GM19438 (cell line): ENCODE measurements at regions not wholly inside any gene's neighbourhood (a gene's known extent, or its start where the extent isn't known, plus 50 kb on each side); places are given as distances from the start of the nearest gene placed in this dataset.

ENCODE experiments used
- ATAC-seq: cut with Tn5 transposase; IDR thresholded peaks from one replicate; pipeline ENCODE4 v1.9.1; 2021; ENCODE audit warnings: low read depth; ENCODE audit not compliant: unreplicated experiment

DNA sequence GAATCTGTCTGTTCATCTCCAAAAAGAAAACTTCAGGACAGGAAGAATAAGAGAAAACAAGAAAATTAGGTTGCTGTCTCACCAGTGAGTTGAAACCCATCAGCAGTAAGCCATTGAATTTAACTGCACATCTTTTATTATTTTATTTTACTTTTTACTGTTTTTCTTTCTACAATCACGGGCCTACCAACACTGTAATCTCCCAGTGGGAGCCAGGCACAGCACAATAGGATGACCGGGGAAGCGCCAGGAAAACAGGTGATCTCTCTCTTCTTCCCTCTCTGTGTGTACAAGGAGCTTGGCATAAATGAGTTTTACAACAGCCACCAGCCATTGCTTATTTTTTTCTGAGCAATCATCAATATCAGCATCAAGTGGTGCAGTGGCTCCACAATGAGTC, 113.1 kb upstream of the ESRRG start:
- ATAC-seq, result no peak

DNA sequence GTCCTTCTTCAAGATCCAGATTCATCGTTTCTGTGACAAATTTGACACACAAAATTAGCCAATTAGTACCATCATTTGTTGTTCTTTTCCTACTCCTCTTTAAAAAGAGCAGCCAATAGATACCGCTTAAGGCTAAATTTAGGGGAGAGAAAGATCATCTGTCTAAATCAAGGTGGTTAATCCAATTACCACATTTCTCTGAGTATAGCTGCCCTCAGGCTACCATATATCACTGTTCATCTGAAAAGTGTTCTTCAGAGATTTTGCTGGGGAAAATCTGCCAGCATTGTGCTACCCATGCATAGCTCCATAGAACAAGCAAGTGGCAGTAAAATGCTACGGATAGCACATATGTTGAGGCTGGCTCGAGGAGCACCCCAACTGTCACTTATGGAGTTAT, 110.3 kb upstream of the ESRRG start:
- no peak for ATAC-seq

DNA sequence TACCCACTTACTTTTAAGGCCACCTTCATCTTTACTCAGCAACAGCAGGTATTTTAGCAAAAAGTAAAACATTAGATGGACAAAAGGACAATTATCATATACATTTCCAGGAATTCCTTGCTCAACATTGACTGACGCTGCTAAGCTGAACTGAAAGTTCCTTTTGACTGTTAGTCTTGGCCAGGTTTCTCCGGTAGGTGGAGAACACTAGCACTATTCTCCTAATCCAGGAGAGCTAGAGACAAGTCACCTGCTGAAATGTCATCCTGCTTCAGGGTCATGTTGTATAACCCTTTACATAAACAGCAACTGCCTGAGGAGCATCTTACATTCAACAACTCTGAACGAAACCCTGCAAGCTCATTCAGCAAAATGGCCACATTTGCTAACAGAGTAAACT, 109.0 kb upstream of the ESRRG start:
- ATAC-seq, result no peak

DNA sequence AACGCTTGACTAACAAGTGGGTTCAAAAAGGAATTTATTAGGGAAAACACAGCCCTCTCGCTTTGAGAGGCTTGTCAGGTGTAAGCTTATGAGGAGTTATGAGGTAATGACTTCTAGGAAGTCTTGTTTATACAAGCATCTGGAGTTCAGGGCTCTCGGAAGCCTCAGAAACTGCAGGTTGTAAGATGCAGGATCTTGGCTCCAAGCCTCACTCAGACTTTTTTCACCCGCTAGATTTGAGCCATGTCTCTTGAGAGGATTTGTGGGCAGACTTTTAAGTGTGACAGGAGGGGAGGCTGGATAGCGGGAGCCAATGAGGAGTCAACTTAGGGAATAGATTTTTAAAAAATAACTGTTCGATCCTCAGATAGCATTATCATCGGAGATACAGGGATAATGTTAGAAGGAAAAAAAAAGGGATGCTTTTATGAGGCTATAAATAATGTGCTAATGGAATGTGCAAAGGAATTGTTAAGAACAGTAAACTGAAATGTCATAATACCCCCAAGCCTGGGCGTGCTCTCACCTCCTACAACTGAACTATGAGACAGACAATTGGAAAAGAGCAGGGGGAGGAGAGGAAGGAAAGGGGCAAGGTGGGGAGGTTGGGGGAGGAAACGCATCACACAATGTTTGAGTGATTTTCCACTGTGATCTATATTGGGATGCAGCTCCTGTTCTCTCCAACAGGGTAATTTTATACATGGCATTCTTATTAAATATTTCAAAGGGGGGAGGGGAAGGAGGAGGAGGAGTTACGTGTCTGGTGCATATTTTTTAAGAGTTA, 107.4 kb upstream of the ESRRG start:
- ATAC-seq, result no peak

DNA sequence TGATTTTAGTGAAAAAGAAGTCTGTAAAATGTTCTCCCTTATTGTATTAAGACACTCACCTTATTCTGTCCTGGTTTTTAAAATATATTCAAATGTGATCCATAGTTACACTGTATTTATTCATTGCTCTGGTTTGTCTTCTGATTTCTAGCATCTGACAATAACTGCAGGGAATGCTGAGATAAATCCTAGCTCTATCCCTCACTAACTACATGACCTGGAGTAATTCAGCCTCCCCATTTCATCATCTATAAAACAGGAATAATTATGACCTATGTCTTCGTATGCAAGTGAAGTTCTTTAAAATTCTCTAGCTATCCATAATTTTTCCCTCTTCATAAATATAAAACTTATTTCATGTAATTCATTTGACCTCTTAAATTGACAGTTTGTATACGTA, 104.0 kb upstream of the ESRRG start:
- ATAC-seq, result no peak

DNA sequence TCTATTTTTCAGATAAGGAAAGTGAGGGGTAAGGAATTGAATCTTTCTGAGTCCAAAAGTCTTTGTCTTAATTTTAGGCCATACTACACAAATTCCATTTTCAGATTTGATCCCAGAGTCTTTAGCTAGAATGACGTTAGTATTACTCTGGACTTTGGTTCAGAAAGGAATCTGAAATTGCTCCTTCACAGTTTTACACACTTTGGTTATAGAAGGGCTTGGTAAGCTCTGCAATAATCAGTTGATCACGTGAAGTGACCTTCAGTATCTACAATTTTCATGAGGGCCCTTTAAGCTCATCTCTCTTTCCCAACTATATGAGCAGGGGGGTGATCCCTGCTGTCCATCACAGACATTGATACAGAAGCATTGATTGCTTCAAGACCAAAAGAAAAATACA, 103.4 kb upstream of the ESRRG start:
- ATAC-seq, result no peak

DNA sequence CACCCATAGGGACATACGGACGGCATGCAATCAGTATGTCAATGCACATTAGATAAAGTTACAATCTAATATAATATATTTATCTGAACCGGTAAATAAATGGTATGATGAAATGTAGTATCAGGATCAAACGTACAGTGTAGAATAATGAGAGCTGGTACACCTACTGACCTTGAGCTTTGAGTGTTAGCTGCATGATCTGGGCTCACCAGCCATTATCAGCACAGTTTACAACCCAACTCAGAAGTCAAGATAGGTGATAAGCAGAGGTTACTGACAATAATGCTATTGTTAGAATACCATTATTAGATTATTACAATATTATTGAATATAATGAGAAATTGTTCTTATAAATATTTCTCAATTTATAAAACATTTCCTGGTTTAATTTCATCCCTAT, 103.0 kb upstream of the ESRRG start:
- ATAC-seq, result no peak

DNA sequence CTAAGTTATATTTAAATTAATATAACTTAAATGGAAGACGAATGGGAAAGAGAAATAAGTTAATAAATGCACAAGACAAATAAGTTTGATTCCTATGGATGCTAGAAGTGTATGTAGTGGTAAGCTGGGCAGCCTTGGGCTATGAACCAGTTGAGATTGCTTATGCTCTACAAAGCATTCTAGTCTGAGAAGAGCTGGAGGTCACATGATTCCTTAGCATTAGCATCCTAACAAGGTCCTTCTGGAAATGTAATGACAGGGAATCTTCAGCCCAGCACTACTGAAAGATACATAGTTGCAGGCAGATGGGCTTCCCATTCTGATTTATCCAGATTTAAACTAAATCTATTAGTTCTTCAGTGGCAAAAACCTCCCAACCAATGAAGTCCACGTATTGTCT, 102.3 kb upstream of the ESRRG start:
- ATAC-seq, result no peak

DNA sequence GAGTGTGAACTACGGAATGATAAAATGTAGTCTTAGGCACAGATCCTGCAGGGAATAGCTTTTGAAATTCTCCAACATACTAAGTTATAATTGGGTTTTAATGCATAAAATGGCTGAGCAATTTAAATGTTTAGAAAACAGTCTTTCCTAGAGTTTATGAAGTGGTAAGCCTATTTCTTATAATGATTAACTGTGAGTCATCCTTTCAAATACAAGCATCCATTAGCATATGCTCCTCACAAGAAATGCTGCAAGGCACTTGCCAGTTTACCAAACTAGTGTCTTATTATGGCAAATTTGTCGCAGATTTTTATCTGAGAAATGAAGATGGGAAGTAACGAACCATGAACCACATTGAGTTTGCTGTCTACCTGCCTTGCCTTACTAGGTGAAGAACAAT, 101.3 kb upstream of the ESRRG start:
- no peak for ATAC-seq

DNA sequence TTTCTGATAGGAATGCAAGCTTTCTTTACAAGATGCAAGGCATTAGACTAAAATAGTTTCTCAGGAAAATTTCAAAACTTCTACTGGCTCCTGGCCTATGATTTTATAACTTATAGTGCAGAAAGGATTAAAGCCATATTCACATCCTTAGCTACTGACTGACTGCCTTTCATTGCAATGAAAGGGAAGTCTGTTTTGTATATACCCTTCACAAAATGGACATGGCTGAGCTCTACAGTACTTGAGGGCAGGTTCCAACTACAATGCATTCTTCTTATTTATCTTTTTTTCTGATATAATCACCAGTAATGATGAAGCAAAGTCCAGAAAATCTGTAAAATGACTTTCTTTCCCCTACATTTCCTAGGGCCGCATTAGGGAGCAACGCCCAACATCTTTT, 100.5 kb upstream of the ESRRG start:
- ATAC-seq, result no peak

DNA sequence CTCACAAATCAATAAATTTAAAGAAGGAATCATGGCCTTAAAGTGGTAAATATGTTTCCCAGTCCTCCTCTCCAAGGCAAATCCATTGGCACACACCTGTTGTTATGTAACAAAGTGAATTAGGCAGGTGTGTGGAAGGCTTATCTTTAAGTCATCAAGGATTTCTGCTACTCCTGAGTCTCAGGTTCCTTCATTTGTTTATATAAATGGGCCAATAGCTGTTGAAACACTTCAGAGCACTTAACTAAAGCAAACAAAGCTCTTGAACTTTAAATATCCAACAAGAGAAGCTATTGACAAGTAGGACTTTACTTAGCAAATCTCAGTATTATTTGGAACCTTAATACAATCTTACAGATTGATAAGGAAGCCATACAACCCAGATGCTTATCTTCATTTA, 99.3 kb upstream of the ESRRG start:
- ATAC-seq, result no peak

DNA sequence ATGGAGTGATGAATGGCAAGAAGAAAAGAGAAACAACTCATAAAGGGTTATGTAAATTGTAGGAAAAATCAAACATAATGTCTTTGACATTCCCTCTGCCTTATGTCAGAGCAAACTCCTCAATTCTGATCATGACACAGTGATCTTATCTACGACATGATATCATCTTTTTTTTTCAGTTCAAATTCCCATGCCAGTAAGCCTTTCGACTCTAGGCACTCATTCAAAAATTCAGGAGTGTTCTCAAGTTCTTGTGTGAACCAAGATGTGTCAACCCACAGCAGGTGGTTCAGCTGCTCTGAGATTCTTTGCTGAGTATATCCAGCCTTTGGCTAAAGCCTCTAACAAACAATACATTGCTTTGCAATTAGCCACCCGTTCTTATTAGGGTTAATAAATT, 97.1 kb upstream of the ESRRG start:
- no peak for ATAC-seq

DNA sequence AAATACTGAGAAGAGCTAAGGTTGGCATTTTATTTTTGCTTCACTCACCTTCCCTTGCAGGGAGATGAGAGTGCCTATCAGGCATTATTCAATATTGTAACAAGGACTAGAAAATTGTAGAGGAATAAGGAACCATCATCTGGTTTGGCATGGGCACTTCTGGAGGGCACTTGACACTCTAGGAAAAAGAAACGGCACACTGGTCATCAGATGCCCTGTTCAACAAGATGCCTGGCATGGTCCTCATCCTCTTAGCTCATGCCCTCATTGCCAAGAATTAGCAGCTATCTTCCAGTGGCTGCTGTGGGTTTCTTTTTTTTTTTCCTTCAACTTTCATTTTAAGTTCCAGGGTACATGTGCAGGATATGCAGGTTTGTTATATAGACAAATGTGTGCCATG, 95.1 kb upstream of the ESRRG start:
- no peak for ATAC-seq

DNA sequence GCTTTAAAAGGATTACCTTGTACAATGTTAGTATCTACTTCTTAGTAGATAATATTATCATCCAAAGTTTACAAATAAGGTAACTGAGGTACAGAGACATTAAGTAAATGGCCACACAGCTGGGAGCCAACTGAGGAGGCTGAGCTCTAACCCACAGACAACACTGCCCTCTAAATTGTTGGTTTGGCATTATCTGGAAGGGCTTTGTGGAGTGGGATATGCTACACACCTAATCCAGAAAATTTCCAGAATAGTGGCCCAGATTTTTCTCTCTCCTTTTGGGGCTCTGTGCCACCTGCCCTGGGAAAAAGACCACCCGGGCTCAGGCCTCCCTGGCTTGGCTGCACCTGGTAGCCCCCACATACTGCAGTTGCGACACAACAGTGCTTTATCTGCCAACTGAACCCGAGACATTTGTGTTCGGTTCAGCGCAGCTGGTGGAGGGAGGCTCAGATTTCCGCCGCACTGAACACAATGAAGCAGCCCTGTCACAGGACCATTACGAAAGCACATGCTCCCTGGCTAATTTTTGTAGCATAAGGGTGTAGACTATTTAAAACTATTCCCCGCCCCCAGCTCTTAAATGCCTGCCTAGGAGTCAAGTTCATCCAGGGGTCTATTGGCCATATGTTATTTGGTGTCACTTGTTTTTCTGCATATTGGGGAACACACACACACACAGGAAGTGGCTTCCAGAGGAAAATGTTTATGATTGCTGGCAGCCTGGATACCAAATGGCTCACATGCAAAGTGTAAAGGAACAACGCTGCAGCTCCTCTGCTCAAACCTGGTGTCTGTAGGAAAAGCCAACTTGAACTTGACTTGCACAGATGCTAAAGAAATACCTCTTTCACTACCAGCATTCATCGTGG, 92.3 kb upstream of the ESRRG start:
- ATAC-seq, result no peak

DNA sequence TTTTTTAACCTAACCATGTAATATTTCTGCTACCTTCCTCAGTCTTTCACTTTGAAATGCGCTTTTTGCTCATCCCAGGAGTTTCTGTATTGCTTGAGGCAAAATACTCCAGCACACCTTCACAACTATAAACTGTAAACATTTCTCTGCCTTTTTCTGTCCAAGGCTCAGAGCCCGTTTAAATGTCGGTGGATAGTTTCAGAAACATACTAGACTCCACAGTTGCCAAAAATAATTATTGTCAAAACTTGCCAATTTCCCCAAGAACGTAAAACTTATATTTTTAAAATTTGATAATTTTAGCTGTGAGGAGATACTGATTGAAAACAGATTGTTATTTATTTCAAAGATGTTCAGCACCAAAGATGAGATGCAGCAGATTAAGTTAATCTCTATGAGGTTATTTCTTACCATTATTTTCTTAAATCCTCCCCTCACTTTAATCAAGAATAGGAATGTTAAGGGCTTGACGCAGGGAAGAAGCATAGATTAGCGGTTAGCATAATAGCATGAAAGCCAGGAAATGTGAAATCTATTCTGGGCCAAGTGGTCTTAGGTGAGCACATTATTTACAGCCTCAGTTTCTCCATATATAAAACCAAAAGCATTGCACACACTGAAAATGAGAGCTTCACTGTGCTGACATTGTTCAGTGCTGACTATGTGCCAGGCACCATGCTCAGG, 91.5 kb upstream of the ESRRG start:
- ATAC-seq, result no peak

DNA sequence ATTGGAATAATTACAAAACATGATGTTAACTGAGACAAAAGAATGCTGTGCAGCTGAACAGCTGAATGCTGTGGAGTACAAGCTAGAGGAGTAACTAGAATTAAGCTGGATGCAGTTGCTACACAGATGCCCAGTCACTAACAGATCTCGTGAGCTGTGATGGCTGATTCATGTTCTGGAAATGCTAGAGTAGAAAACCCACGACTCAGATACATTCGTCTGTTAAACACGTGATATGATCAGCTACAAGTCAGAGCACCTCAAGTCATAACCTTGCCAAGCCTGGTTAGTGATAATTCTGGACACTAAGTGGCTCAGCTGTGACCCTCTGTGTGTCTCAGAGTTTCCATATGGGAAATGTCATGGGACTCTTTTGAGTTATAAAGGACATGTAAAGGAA, 89.7 kb upstream of the ESRRG start:
- ATAC-seq, result no peak

DNA sequence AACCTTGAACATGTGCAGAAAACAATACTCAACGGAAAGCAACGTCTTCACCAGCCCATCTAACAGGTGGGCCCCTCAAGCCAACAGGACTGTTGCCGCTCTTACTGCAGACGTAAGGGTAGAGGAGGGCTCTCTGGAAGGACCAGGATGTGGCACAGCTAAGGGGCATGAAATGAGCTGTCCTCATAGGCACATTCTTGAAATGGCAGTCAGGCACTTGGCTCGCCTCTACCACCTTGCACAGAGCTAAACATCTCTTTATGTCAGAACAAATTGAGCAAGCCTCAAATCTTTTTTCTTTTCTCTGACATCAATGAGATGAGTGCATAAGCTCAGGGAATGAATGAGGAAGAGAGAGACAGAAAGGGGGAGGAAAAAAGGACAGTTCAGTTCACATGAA, 86.4 kb upstream of the ESRRG start:
- ATAC-seq, result no peak

DNA sequence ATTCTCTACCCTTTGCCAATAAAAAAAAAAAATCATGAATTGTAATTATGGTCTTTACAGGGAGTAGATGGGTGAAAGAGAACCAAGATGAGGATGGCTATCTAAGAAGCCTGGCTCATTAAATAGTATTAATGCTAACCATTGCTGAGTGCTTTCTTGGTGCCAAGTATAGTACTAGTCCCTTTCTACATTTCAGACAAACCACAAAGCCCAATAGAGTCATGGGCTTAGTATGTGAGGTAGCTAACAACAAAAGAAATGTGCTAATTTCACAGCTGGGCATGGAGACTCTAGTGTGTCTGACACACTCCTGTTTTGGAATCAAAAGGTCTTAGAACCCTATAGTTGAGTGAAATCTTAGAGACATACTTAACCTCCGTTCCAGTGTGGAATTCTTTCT, 84.5 kb upstream of the ESRRG start:
- ATAC-seq, result no peak

DNA sequence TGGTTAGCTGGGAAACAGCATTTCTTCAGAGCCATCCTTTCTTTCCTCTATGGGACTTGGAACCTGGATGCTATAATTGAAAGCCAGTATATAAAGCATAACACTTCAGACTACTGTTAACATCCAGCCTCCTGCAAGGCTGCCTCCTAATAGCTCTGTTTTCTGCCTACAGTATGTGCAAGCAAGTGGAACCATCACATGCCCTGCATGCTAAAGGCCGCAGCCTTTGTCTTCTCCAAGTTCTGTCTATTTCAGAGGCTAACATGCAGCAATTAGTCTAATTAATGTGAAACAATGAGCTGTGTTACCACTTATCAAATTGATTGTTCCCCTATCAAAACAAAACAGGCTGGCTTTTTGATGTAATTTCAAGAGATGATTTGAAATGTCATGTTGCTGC, 82.7 kb upstream of the ESRRG start:
- no peak for ATAC-seq

DNA sequence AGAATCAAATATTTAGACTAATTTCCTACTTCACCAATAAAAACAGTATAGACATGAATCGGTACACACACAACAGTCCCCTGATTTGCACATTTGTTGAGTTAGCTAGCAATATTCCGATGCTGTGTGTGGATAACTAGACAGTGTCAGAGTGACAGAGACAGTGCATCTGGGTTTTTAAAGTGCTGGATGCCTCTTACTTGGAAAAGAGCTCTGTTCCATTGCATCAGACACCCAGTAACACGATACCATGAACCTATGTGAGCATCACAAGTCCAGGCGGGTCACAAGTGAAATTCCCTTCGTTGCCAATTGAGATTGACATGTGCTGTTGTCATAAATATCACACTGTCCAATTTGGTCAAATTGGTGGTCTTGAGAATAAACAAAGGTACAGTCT, 82.0 kb upstream of the ESRRG start:
- ATAC-seq, result no peak

DNA sequence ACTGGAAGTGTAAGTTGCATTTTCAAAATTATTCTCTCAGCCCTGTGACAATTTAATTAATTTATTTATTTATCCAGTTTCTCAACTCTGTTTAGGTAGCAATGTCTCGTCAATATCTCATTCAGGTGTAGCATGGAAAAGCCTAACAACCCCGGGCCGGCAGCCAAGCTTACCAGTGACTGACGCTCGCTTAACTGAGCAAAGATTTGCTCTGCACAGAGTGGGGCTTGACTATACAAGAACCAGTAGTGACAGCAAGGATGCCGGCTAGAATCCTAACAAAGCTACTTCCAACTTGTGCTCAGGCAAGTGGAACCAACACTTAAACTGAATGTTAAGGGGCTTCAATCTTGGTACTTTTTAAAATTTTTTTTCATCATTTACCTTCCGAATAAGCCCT, 80.9 kb upstream of the ESRRG start:
- no peak for ATAC-seq

DNA sequence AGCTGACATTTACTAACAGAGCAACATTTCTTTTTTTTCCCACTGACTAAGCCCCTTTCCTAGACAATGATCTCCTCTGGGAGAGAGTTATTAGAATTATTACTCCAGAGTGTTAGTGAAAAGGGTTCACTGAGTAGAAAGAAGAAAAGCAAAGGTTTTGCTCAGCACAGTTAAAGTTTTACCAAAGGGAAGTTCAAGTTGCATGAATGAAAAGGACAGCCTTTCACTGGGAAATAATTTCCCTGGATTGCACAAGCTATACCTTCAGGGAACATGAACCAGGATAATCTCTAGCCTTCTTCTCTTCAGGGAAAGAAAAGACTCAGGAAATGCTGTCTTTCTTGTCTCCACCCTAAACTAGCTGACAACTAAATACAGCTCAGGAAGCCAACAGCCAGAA, 71.4 kb upstream of the ESRRG start:
- no peak for ATAC-seq
